Stimulated activated CD4-positive, alpha-beta T cell treated with anti-CD3 and anti-CD28 coated beads, Interleukin-15, amount 100 ng/mL, for 1 hour (primary cell): ENCODE measurements at regions not wholly inside any gene's neighbourhood (a gene's known extent, or its start where the extent isn't known, plus 50 kb on each side); places are given as distances from the start of the nearest gene placed in this dataset.
"Not testable (repeated sequence)": the region's sequence is repeated elsewhere in the genome, so short reads cannot be mapped to it uniquely, and the experiment has no call there.

Experiments used
- DNase-seq, 2 donors: peaks; one replicate each; pipeline ENCODE4 v3.0.0-alpha.2; 2020; ENCODE audit warnings: low read depth in 1 of 2, low spot score in 1 of 2

DNA sequence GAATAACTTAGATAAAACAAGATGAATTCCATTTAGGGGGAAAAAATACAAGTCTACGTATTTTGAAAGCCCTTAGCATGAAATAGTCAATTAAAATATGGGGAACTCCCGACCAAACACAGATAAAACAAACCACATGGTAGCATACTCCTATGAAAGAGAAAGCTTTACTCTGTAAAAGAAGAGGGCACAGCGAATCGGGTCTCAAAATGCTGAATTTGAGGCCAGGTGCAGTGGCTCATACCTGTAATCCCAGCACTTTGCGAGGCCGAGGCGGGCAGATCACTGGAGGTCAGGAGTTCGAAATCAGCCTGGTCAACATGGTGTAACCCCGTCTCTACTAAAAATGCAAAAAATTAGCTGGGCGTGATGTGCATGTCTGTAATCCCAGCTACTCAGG, 116.9 kb upstream of the TIAM1 start:
- peak in 1 of 2 donors; percentile 1 for DNase-seq

DNA sequence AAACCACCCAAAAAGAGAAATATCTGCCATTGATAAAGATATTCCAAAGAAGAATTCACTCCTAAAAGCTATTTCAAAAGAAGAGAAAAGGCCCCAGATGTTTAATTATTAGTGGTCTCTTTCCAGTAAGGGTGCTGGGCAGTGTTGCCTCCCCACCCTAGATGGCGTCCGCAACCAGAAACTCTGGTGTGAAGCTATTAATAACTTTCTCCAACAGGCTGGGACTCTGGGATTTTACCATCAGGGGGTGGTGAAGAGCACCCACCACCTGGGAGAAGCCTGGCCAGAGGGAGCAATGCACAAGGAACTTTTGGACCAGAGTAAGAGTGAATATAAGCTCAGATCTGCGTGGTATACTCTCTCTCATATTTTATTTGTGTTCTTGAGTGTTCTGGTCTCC, 115.4 kb upstream of the TIAM1 start:
- no peak for DNase-seq

DNA sequence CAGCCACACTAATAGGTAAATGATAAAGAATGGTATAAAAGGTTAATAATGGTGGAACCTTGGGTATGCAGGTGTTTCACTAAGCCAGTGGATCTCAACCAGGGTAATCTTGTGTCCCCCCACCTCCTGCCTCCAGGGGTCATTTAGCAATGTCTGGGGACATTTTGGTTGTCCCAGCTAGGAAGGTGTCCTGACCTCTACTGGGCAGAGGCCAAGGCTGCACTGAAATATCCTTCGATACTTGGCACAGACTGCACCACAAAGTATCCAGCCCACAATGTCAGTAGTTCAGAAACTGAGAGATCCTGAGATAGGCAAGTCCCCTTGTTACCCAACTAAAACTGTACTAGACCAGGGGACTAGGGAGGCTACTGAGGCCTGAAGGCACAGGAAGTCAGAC, 113.6 kb upstream of the TIAM1 start:
- DNase-seq: no peak

DNA sequence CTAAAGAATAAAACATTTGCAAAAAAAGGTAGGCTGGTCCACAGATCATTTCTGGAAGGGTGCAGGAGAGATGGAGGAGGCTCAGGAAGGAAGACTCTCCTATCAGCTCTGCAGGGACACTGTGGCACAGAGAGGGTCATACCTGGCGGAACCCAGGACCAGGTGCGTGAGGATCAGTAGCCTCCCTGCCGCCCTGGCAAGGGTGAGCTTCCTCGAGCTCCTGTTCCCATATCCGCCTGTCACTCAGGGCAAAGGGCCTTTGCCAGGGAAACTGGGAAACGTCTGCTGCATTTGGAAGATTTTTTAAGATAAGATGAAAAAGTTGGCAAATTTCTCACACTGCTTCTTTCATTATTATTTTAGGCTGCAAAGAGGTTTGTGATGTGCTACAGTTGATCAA, 112.1 kb upstream of the TIAM1 start:
- DNase-seq: no peak

DNA sequence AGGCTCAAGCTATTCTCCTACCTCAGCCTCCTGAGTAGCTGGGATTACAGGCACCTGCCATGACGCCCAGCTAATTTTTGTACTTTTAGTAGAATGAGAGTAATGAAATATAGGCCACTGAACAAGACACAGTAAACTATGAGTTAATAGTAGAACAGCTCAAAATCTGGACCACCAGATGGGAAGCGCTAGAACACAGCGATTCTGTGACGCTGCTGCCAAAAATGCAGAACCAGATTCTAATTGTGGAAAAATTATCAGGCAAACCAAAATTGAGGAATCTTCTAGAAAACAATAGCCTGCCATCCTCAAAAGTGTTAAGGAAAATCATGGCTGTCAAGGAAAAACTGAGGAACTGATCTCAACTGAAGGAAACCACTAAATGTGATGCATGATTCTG, 111.4 kb upstream of the TIAM1 start:
- DNase-seq: no peak

DNA sequence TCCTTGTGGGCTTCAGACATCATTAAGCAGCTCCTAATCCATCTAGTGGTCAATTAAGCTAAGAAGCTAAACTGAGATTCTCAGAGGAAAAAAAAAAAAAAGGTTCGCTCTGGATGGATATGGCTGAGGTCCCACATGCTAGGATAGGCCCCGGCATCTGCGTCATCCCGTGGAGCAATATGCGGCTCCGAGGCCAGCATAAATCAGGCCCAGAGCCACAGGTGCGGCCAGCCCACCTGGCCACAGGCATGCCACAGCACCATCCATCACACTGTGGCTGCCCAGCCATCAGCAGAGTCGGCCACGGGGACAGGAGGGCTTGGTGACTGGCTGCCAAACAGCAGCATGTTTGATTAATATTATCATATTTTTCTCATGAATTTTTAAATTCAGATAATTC, 106.9 kb upstream of the TIAM1 start:
- no peak for DNase-seq

DNA sequence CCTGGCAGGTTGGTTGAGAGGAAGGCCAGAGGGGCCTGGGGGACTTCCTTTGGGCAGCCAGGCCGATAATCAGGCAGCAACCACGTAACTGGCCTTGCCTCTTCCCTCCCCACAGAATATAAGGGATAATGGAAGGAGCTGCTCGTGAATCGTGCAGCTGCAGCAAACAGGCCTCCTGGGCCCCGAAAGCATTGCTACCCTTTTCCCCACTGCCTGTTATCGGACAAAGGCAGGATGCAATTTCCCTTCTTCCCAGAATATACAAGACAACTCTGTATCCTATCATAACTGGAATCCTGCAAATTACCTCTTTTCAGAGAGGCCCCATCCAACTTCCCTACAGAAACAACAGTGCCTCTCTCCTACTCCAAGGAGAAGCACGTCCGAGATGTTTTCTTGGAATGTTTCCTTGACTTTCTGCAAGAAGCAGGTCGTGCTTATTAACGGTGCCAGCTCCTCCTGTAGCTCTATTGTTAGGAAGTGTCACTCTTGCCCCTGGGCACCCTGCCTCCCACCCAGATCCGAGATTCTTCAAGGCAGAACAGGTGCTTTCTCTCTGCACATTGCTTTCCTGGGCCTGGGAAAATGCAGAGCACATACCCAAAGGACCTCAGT, 106.0 kb upstream of the TIAM1 start:
- no peak for DNase-seq

DNA sequence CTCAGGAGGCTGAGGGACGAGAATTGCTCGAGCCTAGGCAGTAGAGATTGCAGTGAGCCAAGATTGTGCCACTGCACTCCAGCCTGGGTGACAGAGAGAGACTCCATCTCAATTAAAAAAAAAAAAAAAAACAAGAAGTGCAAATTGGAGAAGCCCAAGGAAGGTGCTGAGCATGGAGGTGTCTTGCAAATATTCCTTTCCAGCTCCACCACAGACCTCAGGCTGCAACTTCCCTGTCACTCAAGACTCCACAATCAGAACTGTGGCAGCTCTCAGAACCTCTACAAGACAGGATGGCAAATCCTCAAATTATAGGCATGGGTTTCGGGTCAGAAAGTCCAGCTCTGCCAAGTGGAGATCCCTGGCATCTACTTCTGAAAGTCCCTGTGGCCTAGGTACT, 104.4 kb upstream of the TIAM1 start:
- DNase-seq: no peak

DNA sequence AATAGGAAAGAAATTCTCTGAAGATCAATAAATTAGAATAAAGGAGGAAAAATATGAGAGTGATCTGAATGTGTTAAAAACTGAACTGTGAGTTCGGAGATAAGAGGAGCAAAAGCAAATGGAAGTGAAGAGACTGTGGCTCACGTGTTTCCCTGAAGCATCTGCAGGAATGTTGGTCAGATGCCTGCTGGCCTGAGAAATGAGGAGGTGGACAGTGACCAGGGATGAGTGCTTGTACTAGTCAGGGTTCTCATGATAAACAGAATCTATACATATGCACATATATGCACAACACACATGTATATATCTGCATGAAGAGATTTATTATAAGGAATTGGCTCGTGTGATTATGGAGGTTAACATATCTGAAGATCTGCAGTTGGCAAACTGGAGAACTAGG, 103.4 kb upstream of the TIAM1 start:
- no peak for DNase-seq

DNA sequence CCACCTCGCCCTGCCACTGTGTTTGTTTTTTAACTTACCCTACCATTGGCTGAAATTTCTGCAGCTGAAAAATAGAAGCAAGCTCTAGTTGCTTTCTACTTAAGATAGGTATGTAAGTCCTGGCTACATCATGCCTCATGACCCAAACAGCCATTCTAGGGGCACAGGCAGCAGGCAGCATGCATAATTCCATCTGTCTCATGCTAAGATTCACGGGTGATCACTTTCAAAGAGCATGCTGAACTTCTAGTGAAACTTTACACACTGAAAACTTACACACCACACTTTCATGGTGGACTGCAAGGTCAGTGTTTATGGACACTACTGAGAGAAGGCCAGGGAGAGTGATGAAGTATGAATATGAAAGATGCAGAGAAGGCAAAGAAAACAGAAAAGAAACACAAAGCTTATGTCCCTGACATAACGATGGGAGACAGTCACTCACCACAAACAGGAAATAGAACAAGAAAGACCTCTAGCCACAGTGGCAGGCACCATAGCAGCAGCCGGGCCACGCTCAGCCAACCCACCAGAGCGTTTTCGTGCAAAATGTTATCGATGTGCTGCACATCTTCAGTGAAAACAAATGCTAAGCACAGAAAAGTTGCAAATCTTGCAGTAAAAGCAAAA, 102.3 kb upstream of the TIAM1 start:
- DNase-seq: no peak

DNA sequence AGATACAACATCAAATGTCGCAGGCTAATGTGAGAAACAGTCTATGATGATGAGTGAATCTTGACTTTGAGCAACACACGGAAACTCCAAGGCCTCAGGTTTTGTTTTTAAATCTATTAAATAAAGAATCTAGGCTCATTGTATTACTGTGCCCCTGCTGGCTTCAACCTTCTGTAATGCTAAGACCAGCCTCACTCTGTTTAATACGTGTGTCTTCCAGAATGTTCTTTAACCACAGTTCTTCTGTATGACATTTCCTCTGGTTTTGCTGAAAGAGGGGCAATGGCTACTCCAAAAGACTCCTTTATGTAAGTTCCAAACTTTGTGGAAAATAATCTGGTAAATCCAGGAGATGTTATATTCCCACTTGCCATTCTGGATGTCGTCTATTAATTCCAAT, 101.1 kb upstream of the TIAM1 start:
- no peak for DNase-seq

DNA sequence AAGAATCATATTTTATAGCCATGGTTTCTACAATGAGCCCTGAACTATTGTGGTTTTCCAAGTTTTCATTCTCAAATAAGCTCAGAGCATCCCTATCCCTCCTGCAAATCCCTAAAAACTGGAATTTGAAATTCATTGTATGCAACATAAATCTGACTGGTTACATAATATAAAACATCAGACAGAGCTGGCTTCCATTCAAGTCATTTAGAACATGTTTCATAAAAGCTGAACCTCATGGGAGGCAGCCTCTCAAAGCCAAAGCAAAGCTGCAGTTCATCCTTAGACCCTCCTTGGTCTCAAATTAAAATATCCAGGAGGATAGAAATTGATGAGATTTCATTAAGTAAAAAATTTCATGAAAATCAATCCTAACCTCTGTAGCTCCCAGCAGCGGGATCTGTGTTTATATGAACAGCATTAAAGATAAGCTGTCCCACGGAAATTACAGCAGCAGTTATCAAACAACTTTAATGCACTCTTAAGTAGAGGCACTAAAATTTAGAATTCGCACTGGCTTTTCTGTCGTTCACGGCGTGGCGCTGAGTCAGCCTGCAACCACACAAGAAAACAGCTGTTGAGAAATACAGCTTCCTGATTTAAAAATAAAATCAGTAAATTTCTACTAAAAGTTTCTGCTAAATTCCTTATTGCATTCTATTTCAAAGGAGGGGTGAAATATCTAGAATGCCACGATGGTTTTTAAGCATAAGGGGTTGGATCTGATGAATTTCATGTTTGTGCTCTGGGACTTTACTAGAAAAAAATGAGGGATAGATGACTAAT, 99.9 kb upstream of the TIAM1 start:
- DNase-seq: no peak

DNA sequence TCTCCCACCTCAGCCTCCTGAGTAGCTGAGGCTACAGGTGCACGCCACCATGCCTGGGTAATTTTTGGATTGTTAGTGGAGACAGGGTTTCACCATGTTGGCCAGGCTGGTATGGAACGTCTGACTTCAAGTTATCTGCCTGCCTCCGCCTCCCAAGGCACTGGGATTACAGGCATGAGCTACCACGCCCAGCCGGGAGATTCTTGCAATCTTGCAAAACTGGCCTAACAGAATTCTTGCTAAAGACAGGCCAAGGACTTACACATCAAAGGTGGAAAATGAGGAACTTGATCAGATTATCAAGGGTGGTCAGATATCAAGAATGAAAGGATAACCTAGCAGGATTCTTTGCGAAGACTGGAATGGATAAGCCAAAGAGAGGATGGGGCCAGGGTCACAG, 98.3 kb upstream of the TIAM1 start:
- no peak for DNase-seq

DNA sequence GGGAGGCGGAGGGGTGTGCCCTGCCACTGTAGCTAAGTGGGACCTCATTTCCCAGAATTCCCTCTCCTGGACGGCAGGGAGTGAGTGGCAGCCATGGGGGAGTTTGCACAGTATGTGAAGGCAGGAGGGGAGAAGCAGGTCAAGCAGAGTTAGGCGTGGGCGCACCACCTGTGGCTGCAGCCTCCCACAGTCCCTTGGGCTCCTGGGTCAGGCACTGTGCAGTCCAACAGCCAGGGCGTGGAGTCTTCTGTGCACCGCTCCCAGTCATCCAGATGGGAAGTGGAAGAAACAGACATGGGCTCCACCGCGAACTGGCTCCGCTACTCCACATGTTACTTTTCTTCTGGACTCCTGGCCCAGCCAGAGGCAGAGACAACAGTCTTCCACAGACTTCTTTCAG, 85.4 kb upstream of the TIAM1 start:
- DNase-seq: no peak

DNA sequence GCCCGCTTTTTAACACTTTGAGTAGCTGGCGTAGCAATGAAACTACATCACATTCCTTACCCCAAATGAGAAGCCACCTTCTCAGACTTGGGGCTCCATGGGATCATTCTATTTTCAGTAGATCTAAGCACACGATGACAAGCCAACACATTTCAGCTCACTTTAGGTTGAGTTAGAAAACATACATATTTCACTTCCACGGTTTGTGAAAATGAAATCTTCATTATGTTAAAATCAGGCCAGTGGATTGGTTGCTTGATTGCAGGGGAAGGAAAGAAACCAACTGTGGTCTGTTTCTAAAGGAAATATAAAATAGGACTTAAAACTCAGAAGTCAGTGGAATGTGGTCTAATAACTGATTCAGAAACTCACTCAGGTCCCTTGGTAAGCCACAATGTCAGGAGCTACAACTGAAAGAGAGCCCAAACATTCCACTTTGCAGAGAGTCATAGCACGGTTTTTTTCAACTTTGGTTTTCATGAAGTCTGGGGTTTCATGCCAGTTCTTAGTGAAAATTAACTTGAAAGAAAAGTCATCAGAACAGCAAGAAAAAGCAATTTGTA, 82.3 kb upstream of the TIAM1 start:
- DNase-seq: no peak

DNA sequence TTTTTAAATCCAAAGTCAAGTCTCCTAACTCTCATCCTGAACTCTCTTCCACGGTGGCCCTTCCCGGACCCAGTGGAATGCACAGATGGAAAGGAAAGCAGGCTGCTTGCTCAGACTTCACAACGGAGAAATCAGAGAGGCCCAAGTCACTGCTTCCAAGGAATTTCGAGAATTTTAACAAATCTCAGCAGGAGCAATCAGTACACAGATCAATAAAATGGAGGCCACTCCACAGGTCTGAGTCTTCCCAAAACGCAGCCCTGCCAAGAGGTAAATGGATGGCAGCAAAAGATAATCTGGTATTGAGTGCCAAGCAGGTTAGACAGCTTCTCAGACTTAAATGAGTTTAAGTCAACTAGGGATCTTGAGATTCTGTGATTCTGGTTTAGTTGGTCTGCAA, 81.1 kb upstream of the TIAM1 start:
- DNase-seq: no peak

DNA sequence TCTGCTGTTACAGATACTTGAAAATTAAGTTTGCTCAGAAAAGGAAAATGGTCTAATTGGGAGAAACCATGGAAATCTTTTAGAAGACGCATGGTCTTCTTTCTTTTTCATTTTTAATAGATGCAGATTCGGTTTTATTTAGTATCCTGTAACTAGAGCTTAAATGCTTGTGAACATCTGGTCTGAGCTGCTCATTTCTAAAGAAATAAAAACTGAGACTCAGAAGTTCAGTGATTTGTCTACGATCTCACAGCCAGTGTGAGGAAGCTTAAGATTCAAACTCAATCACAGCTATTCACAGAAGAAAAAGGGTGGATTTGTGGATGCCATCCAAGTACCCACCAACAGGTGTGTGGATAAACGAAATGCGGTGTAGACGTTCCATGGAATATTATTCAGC, 80.0 kb upstream of the TIAM1 start:
- DNase-seq: no peak

DNA sequence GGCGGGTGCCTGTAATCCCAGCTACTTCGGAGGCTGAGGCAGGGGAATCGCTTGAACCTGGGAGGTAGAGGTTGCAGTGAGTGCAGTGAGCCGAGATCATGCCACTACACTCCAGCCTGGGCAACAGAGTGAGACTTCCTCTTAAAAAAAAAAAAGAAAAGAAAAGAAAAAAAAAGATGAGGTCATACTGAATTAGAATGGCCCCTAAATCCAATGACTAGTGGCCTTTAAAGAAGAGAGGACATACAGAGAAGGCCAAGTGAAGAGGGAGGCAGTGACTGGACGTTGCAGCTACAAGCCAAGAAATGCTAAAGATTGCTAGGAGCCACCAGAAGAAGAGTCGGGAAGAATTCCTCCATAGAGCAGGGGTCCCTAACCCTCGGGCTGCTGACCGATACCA, 76.9 kb upstream of the TIAM1 start:
- no peak for DNase-seq

DNA sequence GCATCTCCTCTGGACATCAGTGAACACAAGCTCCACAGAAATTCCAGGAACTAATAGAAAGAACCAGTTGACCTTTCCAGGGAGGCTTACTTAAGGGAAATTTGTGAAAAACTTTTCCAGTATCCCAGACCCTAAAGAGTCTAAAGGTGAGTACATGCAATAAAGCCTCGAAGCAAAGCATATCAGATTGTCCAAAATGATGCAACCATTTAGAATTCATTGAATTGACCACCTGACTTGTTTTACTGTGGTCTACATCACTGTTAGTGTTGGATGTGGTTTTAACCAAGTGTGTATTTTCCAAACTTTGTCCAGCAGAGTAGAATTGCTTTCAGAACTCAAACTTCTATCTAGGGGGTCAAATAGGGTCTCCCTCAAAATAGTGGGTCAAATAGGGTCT, 76.3 kb upstream of the TIAM1 start:
- DNase-seq: no peak

DNA sequence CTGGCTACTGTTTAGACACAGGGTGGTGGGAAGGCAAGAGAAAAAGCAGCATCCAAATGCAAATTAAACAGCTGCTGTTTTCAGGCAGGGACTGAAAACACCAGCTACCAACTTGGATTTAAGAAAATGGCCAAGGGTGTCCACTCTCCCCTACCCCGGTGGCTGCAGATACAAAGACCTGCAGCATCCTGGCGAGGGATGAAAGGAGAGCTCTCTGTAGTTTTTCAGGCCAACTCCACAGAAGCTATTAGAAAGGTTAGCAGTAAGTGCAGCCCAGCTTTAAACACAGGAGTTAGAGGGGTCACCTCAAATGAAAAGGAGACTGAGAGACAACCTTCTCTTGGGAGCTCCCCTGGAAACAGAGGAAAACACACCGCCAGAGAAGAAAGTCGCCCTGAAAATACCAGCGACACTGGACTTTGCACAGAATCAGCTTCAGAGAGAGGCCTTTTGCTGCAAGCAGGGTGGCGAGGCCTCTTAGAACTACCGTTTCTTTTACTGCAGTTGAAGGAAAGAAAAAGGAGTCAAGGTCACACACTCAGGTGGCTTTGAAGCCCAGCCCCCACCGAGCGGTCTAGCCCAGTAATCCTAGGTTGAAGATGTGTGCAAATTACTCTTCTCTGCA, 74.4 kb upstream of the TIAM1 start:
- no peak for DNase-seq

DNA sequence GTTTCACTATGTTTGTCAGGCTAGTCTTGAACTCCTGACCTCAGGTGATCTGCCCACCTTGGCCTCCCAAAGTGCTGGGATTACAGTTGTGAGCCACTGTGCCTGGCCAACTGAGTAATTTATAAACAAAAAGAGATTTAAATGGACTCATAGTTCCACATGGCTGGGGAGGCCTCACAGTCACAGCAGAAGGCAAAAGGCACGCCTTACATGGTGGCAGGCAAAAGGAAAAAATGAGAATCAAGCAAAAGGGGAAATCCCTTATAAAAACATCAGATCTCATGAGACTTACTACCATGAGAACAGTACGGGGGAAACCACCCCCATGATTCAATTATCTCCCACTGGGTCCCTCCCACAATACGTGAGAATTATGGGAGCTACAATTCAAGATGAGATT, 73.2 kb upstream of the TIAM1 start:
- DNase-seq: not testable (repeated sequence)

DNA sequence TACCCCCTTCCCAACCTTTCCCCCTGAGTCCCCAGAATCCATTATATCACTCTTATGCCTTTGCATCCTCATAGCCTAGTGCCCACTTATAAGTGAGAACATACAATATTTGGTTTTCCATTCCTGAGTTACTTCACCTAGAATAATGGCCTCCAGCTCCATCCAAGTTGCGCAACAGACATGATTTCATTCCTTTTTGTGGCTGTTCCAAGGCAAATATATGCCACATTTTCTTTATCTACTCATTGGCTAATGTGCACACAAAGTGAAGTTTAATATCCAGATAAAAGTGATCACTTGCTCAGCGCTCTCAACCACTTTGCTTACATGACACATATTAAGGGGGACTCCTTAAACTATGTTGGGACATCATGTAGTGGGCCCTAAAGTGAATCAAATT, 72.4 kb upstream of the TIAM1 start:
- DNase-seq: no peak
